ENCODE measurements at regions not wholly inside any gene's neighbourhood (a gene's known extent, or its start where the extent isn't known, plus 50 kb on each side); places are given as distances from the start of the nearest gene placed in this dataset.

GRCh38 chr4:24248674-24249630 is 335.4 kb downstream of the DHX15 start:
- POLR2A ChIA-PET: no interaction called here
- FAIRE-seq (no peak), ATAC-seq (no peak), DNase-seq (ENCODE audit: low read depth in 1 of 2, low spot score in 1 of 2) (no peak)
- Histone ChIP-seq H3K4me1 (no peaks in the 10 kb centered on the region), H3K9me3 (no peaks in the 10 kb centered on the region), H3K4me2 (no peak overlapping the region), H3K4me3 (no peak overlapping the region), H3K27ac (no peak overlapping the region)
- CTCF ChIA-PET: no interaction called here
- TF ChIP-seq KDM1A (IDR thresholded peaks at IDR 0.05; ENCODE audit: low read depth) (no peak), JUN (IDR thresholded peaks at IDR 0.05) (no peak), NFE2L2 (conservative IDR thresholded peaks at IDR 0.05; ENCODE audit: low read length) (no peak), HDAC2 (IDR thresholded peaks at IDR 0.05) (no peak), FOSB (CRISPR knock-in tag; IDR thresholded peaks at IDR 0.05) (no peak), CTCF (IDR thresholded peaks at IDR 0.05) (no peak), BHLHE40 (IDR thresholded peaks at IDR 0.05; ENCODE audit: low read depth, low read length) (no peak), CBX2 (IDR thresholded peaks at IDR 0.05; ENCODE audit: borderline replicate concordance, low read depth) (no peak), HOXA7 (CRISPR knock-in tag; IDR thresholded peaks at IDR 0.05) (no peak), POLR2A (IDR thresholded peaks at IDR 0.05; ENCODE audit: low read length) (no peak), E2F6 (IDR thresholded peaks at IDR 0.05; ENCODE audit: borderline replicate concordance, low read depth) (no peak)
- 49% methylated on average over 17 of the region's 17 CpGs for WGBS (ENCODE audit: missing lambda C conversion rate)

- no peak for TF ChIP-seq GATA3 (IDR thresholded peaks at IDR 0.05; ENCODE audit: borderline replicate concordance)
- no peak for TF ChIP-seq FOXS1 (CRISPR knock-in tag; IDR thresholded peaks at IDR 0.05)
- no peak for TF ChIP-seq ATOH8 (CRISPR knock-in tag; IDR thresholded peaks at IDR 0.05; ENCODE audit: low read depth)
- no peak for TF ChIP-seq BCL3 (IDR thresholded peaks at IDR 0.05)
- no peak for TF ChIP-seq FOSL2 (IDR thresholded peaks at IDR 0.05)
- no peak for TF ChIP-seq FOSL2 (CRISPR knock-in tag; IDR thresholded peaks at IDR 0.05)
- no peak for TF ChIP-seq CHD2 (IDR thresholded peaks at IDR 0.05; ENCODE audit: low read length, partially characterized antibody)
- no peak for TF ChIP-seq KDM5A (IDR thresholded peaks at IDR 0.05)
- TF ChIP-seq SMC3 (IDR thresholded peaks at IDR 0.05): no peak
- TF ChIP-seq CEBPB (IDR thresholded peaks at IDR 0.05): no peak
- no peak for TF ChIP-seq ZFP36 (IDR thresholded peaks at IDR 0.05; ENCODE audit: borderline replicate concordance, partially characterized antibody)
- TF ChIP-seq EHMT2 (IDR thresholded peaks at IDR 0.05; ENCODE audit: low read depth): no peak
- TF ChIP-seq ZC3H11A (IDR thresholded peaks at IDR 0.05): no peak
- no peaks in the 10 kb centered on the region for H3K4me1 ChIP-seq
- no peak for FAIRE-seq
- no peak overlapping the region for H3K4me2 ChIP-seq
- no peak for ATAC-seq
- ChIA-PET CTCF (no interaction called here), POLR2A (no interaction called here)
- no peak overlapping the region for H3K27ac ChIP-seq
- no peak overlapping the region for H3K4me3 ChIP-seq
- H3K9me3 ChIP-seq: no peaks in the 10 kb centered on the region
- 8% methylated on average over 2 of the region's 2 CpGs for WGBS (ENCODE audit: missing lambda C conversion rate)
- DNase-seq (ENCODE audit: low read depth in 1 of 2, low spot score in 1 of 2): no peak
Measured at GRCh38 chr4:24245491-24245820, 338.9 kb downstream of the DHX15 start.

Data from A549 (cell line).